Lower lobe of right lung (tissue), 2 donors: ENCODE measurements at regions not wholly inside any gene's neighbourhood (a gene's known extent, or its start where the extent isn't known, plus 50 kb on each side); places are given as distances from the start of the nearest gene placed in this dataset.

Experiments used
- ATAC-seq, 2 donors: fragments of 200-7000 bp; cut with Tn5 transposase; one replicate each; pipeline ENCODE4 v1.9.1; 2020 to 2022; ENCODE audit warnings: mild to moderate bottlenecking in 2 of 2, moderate library complexity in 2 of 2
- DNase-seq: peaks from one replicate; pipeline ENCODE4 v3.0.0-alpha.2; 2020
- H3K27ac ChIP-seq: fragments of 200-600 bp; one replicate; pipeline ENCODE4 v1.8.0; 2022
- H3K27me3 ChIP-seq: fragments of 200-600 bp; one replicate; pipeline ENCODE4 v1.8.0; 2022; ENCODE audit warnings: low read depth
- H3K36me3 ChIP-seq: fragments of 200-600 bp; one replicate; pipeline ENCODE4 v1.8.0; 2022; ENCODE audit warnings: mild to moderate bottlenecking
- H3K4me1 ChIP-seq: fragments of 200-600 bp; one replicate; pipeline ENCODE4 v1.8.0; 2022
- H3K4me3 ChIP-seq: fragments of 200-600 bp; one replicate; pipeline ENCODE4 v1.8.0; 2022; ENCODE audit warnings: mild to moderate bottlenecking
- H3K9me3 ChIP-seq: fragments of 200-600 bp; one replicate; pipeline ENCODE4 v1.8.0; 2022
- CTCF ChIP-seq: fragments of 200-600 bp; IDR thresholded peaks from one replicate; pipeline ENCODE4 v1.8.0; 2022; ENCODE audit warnings: antibody characterized with exemption, mild to moderate bottlenecking
- intact Hi-C: fragments of 100-400 bp; cut with DNase I; formaldehyde crosslinking; loops from one replicate; pipeline ENCODE4 v1.11.0; 2022
- donor health status: DM: no; HTN: yes; CAD: no; lungs with severe emphysema.

GRCh38 chr21:27739187-27739586 lies 772.3 kb upstream of the ADAMTS5 start:
- H3K4me1 ChIP-seq = no peaks in the 10 kb centered on the region
- H3K27ac ChIP-seq = no peak overlapping the region
- H3K9me3 ChIP-seq = no peaks in the 10 kb centered on the region
- intact Hi-C loops = no loop called here
- DNase-seq (no peak), ATAC-seq (no peak)
- H3K27me3 ChIP-seq = no peaks in the 10 kb centered on the region
- no peak for TF ChIP-seq CTCF
- H3K36me3 ChIP-seq = no peaks in the 10 kb centered on the region
- H3K4me3 ChIP-seq = no peak overlapping the region

GRCh38 chr21:27735699-27736098 lies 768.8 kb upstream of the ADAMTS5 start:
- no peaks in the 10 kb centered on the region for H3K36me3 ChIP-seq
- intact Hi-C loops = no loop called here
- no peak overlapping the region for H3K4me3 ChIP-seq
- DNase-seq = no peak
- no peak for TF ChIP-seq CTCF
- H3K27me3 ChIP-seq = no peaks in the 10 kb centered on the region
- H3K9me3 ChIP-seq = no peaks in the 10 kb centered on the region
- no peak for ATAC-seq
- no peak overlapping the region for H3K27ac ChIP-seq
- H3K4me1 ChIP-seq = no peaks in the 10 kb centered on the region

GRCh38 chr21:27734146-27734545 lies 767.3 kb upstream of the ADAMTS5 start:
- Histone ChIP-seq H3K27ac (no peak overlapping the region), H3K4me3 (no peak overlapping the region), H3K9me3 (no peaks in the 10 kb centered on the region), H3K36me3 (no peaks in the 10 kb centered on the region), H3K4me1 (no peaks in the 10 kb centered on the region), H3K27me3 (no peaks in the 10 kb centered on the region)
- no peak for TF ChIP-seq CTCF
- ATAC-seq (no peak), DNase-seq (no peak)
- intact Hi-C loops = no loop called here

GRCh38 chr21:27725916-27726315 lies 759.0 kb upstream of the ADAMTS5 start:
- Histone ChIP-seq H3K27me3 (no peaks in the 10 kb centered on the region), H3K4me1 (no peaks in the 10 kb centered on the region), H3K4me3 (no peak overlapping the region), H3K36me3 (no peaks in the 10 kb centered on the region), H3K9me3 (no peaks in the 10 kb centered on the region), H3K27ac (no peak overlapping the region)
- ATAC-seq (no peak), DNase-seq (no peak)
- intact Hi-C loops = no loop called here
- no peak for TF ChIP-seq CTCF

- intact Hi-C loops = no loop called here
- Histone ChIP-seq H3K36me3 (no peaks in the 10 kb centered on the region), H3K4me3 (no peak overlapping the region), H3K27ac (no peak overlapping the region), H3K27me3 (no peaks in the 10 kb centered on the region), H3K4me1 (no peaks in the 10 kb centered on the region), H3K9me3 (no peaks in the 10 kb centered on the region)
- DNase-seq (no peak), ATAC-seq (peak; percentile 37 to 55)
- TF ChIP-seq CTCF = no peak
These were observed 755.2 kb upstream of the ADAMTS5 start for GRCh38 chr21:27722095-27722494.

GRCh38 chr21:27721675-27722074 lies 754.8 kb upstream of the ADAMTS5 start:
- Histone ChIP-seq H3K4me3 (no peak overlapping the region), H3K9me3 (no peaks in the 10 kb centered on the region), H3K4me1 (no peaks in the 10 kb centered on the region), H3K27ac (no peak overlapping the region), H3K36me3 (no peaks in the 10 kb centered on the region), H3K27me3 (no peaks in the 10 kb centered on the region)
- no peak for TF ChIP-seq CTCF
- DNase-seq (no peak), ATAC-seq (peak in 1 of 2 donors; percentile 9)
- intact Hi-C loops = no loop called here
